ENCODE measurements at regions not wholly inside any gene's neighbourhood (a gene's known extent, or its start where the extent isn't known, plus 50 kb on each side); places are given as distances from the start of the nearest gene placed in this dataset.

- TF ChIP-seq CTCF (IDR thresholded peaks at IDR 0.05 in 4 of 5, conservative IDR thresholded peaks at IDR 0.05 in 1 of 5): no peak
- no peak for TF ChIP-seq POLR2A (IDR thresholded peaks at IDR 0.05)
Observed at GRCh38 chr4:86481440-86481839, 112.7 kb upstream of the PTPN13 start.
